Progenitor cell of endocrine pancreas (in vitro differentiated cells): ENCODE measurements at regions not wholly inside any gene's neighbourhood (a gene's known extent, or its start where the extent isn't known, plus 50 kb on each side); places are given as distances from the start of the nearest gene placed in this dataset.

ENCODE experiments used
- DNase-seq: peaks from one replicate; pipeline ENCODE4 v3.0.0; 2021; ENCODE audit warnings: low spot score; ENCODE audit not compliant: unreplicated experiment
- H3K27ac Mint-ChIP-seq: 2 replicates; pipeline ENCODE4 v1.8.0; 2021; ENCODE audit warnings: mild to moderate bottlenecking, moderate library complexity, mixed read lengths
- H3K27me3 Mint-ChIP-seq: 2 replicates; pipeline ENCODE4 v1.8.0; 2021; ENCODE audit warnings: mixed read lengths
- H3K36me3 Mint-ChIP-seq: 2 replicates; pipeline ENCODE4 v1.8.0; 2022; ENCODE audit warnings: mixed read lengths; ENCODE audit not compliant: insufficient read depth
- H3K4me1 Mint-ChIP-seq: 2 replicates; pipeline ENCODE4 v1.8.0; 2021; ENCODE audit warnings: low read depth, mixed read lengths
- H3K4me3 Mint-ChIP-seq: 2 replicates; pipeline ENCODE4 v1.8.0; 2021; ENCODE audit warnings: low read depth, mild to moderate bottlenecking, moderate library complexity, mixed read lengths
- H3K9me3 Mint-ChIP-seq: 2 replicates; pipeline ENCODE4 v1.8.0; 2021; ENCODE audit warnings: low read depth, mixed read lengths
- TF ChIP-seq, protein P1 (sequence below): fragments of 200-600 bp; sonication (generic); IDR thresholded peaks from one replicate; pipeline ENCODE4 v1.5.0; 2021; ENCODE audit warnings: antibody characterized with exemption, mild to moderate bottlenecking; ENCODE audit not compliant: unreplicated experiment

DNA sequence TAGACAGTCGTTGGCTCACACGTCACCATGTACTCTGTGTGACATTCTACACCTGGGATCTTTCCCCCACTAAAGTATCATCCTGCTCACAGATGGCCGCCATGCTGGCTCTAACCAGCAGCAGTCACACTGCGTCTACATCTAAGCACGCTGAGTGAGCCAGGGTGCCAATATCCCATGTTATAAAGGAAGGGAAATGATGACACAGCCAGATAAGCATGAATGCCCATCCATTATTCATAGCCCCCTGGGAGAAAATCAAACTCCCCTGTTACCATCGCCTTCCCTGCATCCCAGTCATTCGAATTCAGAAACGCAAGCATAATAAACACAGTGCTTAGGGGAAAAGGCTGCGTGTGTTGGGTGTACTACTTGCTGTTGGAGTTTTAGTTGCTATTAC lies 698.2 kb upstream of the AUTS2 start:
- TF ChIP-seq, protein P1, sequence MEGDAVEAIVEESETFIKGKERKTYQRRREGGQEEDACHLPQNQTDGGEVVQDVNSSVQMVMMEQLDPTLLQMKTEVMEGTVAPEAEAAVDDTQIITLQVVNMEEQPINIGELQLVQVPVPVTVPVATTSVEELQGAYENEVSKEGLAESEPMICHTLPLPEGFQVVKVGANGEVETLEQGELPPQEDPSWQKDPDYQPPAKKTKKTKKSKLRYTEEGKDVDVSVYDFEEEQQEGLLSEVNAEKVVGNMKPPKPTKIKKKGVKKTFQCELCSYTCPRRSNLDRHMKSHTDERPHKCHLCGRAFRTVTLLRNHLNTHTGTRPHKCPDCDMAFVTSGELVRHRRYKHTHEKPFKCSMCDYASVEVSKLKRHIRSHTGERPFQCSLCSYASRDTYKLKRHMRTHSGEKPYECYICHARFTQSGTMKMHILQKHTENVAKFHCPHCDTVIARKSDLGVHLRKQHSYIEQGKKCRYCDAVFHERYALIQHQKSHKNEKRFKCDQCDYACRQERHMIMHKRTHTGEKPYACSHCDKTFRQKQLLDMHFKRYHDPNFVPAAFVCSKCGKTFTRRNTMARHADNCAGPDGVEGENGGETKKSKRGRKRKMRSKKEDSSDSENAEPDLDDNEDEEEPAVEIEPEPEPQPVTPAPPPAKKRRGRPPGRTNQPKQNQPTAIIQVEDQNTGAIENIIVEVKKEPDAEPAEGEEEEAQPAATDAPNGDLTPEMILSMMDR: no peak
- Mint-ChIP-seq H3K4me3 (no peak overlapping the region), H3K27me3 (no peaks in the 10 kb centered on the region), H3K9me3 (peaks cover 6% of the 10 kb centered on the region), H3K4me1 (no peaks in the 10 kb centered on the region), H3K27ac (no peak overlapping the region), H3K36me3 (no peaks in the 10 kb centered on the region)
- DNase-seq: no peak

DNA sequence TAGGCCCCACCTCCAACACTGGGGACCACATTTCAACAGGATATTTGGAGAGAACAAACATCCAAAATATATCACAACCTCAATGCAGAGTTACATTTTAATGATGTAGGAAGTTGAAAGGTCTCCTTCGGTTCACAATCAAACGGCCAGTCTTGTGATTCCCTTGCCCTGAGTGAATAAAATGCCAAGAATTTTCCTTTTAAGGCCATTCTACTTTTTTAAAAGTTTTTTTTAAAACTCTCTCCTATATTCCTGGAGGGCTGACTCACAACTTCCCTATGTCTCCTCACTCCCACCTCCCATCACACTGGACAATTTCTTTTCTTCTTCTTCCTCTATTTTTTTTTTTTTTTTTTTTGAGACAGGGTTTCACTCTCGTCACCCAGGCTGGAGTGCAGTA lies 693.6 kb upstream of the AUTS2 start:
- TF ChIP-seq, protein P1: no peak
- no peak overlapping the region for H3K4me3 Mint-ChIP-seq
- H3K27ac Mint-ChIP-seq: no peak overlapping the region
- peaks cover 10% of the 10 kb centered on the region for H3K9me3 Mint-ChIP-seq
- H3K4me1 Mint-ChIP-seq: no peaks in the 10 kb centered on the region
- H3K27me3 Mint-ChIP-seq: peaks cover 5% of the 10 kb centered on the region
- no peak for DNase-seq
- H3K36me3 Mint-ChIP-seq: peaks cover 2% of the 10 kb centered on the region

DNA sequence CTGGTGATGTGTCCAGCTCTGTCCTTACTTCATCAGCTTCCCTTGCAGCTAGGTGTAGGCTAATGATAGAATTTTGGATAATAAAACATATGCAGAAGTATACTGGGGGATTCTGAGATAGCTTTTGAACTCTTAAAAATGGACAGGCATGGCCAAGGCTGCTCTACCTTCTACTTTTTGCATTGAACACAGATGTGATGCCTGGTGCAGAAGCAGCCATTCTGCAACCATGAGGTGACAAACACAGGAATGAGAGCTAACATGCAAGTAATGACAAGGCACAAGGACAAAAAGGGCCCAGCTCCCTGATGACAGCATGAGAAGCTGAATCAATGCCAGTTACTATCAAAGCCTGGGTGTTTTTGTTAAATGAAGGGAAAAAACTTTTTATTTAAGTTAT lies 686.5 kb upstream of the AUTS2 start:
- Mint-ChIP-seq H3K9me3 (peaks cover 10% of the 10 kb centered on the region), H3K36me3 (peaks cover 2% of the 10 kb centered on the region), H3K27ac (no peak overlapping the region), H3K27me3 (peaks cover 3% of the 10 kb centered on the region), H3K4me3 (no peak overlapping the region), H3K4me1 (no peaks in the 10 kb centered on the region)
- no peak for DNase-seq
- TF ChIP-seq, protein P1: no peak

DNA sequence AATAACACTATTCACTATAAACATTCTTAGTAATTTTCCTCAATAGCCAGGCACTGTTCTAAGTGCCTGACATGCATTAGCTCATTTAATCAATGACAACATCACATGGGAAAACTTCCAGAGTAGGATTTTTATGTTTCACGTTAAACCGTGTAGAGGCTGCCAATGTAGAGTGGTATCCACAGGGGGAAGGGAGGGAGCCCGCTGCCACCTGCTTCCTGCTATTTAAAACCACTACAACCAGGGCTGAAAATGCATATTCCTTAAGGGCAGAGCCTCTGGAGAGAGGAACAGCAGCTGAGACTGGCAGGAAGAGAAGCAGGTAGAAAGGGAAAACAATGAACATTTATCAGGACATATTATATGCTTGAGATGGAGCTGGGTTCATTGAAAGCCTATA lies 684.3 kb upstream of the AUTS2 start:
- no peaks in the 10 kb centered on the region for H3K27me3 Mint-ChIP-seq
- H3K4me1 Mint-ChIP-seq: no peaks in the 10 kb centered on the region
- H3K9me3 Mint-ChIP-seq: peaks cover 19% of the 10 kb centered on the region
- peaks cover 3% of the 10 kb centered on the region for H3K36me3 Mint-ChIP-seq
- H3K4me3 Mint-ChIP-seq: no peak overlapping the region
- no peak overlapping the region for H3K27ac Mint-ChIP-seq
- no peak for DNase-seq
- TF ChIP-seq, protein P1: no peak

DNA sequence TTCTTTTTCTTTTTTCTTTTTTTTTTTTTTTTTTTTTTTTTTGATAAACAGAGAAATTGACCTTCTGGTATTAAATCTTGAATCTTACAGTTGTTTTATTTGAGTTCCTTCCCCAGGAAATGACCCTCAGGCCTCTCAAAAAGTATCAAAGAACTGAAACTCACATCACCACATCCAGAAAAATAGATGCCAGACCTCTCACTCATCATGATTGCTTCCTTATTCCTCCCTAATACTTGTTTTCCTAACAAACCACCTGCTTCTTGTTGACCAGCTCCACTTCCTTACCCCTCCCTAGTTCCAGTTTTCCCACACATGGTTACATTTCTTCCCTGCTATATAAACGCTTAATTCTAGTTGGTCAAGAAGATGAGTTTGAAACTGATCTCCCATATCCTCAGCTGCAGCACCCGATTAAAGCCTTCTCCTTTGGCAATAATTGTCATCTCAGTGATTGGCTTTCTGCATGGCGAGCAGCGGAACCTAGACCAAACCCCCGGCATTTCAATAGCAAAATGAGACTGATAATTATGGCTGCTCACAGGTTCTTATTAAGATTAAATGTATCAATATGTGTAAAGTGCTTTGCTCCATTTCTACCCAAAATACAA lies 681.1 kb upstream of the AUTS2 start:
- DNase-seq: no peak
- Mint-ChIP-seq H3K9me3 (peaks cover 27% of the 10 kb centered on the region), H3K27ac (no peak overlapping the region), H3K4me1 (no peaks in the 10 kb centered on the region), H3K27me3 (no peaks in the 10 kb centered on the region), H3K36me3 (peaks cover 3% of the 10 kb centered on the region), H3K4me3 (no peak overlapping the region)
- TF ChIP-seq, protein P1: no peak
